Fibroblast of pulmonary artery (primary cell): ENCODE measurements at regions not wholly inside any gene's neighbourhood (a gene's known extent, or its start where the extent isn't known, plus 50 kb on each side); places are given as distances from the start of the nearest gene placed in this dataset.

ENCODE experiments used
- DNase-seq: peaks from one replicate; pipeline ENCODE4 v3.0.0-alpha.2; 2010; ENCODE audit warnings: low read depth
- H3K4me3 ChIP-seq: replicated peaks from 2 replicates; pipeline ENCODE4 v1.5.1; 2011; ENCODE audit warnings: low read depth, mild to moderate bottlenecking, control low read depth, low read length, moderate library complexity
- CTCF ChIP-seq: IDR thresholded peaks from 2 replicates; pipeline ENCODE4 v1.5.1; 2011; ENCODE audit warnings: mild to moderate bottlenecking, control low read depth, low read length, inconsistent platforms; ENCODE audit errors: missing control alignments

DNA sequence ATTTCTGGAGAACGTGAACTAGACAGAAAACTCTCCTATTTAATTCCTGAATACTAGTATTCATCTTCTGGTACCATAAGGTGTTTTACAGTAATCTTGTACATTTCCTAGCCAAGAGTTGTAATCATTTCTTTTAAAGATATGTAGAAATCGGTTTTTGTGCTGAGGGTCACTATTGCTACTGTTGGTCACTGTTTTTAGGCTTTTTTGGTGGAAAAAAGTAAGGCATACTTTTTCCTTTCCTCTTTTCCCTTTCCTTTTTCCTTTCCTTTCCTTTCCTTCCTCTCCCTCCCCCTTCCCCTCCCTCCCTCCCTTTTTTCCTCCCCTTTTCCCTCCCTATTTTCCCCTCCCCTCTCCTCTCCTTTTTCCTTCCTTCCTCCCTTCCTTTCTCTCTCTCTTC, 706.4 kb upstream of the GOT2 start:
- DNase-seq, result no peak
- H3K4me3 ChIP-seq, result no peak overlapping the region
- TF ChIP-seq CTCF, result no peak

DNA sequence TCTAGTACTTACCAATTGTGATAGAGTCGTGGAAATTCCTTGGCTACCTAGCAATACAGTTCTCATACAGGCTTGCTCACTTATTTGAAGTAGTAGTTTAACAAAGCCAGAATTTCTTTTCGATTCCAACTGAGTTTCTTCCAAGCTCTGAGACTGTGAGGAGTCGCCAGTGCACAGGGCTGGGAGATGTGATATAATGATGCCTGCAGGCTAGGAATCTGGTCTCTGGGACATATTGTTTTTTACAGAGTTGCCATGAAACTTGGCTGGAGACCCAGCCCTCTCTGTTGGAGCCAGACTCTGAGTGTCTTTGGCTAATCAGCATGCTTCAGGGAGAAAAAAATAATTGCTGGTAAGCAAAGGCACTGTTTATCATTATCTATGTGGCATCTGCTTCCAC, 698.8 kb upstream of the GOT2 start:
- DNase-seq, result no peak
- no peak for TF ChIP-seq CTCF
- H3K4me3 ChIP-seq, result no peak overlapping the region

- no peak for DNase-seq
- no peak overlapping the region for H3K4me3 ChIP-seq
- TF ChIP-seq CTCF, result no peak
These were observed 698.2 kb upstream of the GOT2 start for GRCh38 chr16:59432276-59432675.

DNA sequence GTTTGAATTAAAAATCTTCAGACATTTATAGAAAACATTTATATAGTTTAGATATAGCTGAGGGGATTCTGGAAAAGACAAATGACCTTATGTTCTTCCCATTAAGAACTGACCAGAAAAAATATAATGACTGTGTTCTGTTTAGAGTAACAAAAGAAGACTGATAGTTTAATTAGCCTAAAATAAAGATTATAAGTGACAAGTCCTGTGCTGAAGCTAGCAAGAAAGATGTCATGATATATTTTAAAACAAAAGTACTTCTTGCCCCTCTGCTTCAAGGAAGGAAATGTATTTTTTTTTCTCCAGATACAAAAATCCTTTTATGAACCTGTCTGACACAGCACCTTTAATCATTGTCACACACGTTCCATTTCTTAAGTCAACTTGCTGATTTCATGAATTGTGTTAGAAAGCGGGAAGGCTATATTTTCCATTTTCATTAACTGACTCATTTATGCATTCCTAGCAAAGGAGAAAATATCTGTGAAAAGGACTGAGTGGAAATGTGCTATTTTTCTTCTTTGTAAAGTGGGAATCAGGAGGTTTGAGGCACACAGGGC, 690.7 kb upstream of the GOT2 start:
- no peak overlapping the region for H3K4me3 ChIP-seq
- DNase-seq, result no peak
- no peak for TF ChIP-seq CTCF

DNA sequence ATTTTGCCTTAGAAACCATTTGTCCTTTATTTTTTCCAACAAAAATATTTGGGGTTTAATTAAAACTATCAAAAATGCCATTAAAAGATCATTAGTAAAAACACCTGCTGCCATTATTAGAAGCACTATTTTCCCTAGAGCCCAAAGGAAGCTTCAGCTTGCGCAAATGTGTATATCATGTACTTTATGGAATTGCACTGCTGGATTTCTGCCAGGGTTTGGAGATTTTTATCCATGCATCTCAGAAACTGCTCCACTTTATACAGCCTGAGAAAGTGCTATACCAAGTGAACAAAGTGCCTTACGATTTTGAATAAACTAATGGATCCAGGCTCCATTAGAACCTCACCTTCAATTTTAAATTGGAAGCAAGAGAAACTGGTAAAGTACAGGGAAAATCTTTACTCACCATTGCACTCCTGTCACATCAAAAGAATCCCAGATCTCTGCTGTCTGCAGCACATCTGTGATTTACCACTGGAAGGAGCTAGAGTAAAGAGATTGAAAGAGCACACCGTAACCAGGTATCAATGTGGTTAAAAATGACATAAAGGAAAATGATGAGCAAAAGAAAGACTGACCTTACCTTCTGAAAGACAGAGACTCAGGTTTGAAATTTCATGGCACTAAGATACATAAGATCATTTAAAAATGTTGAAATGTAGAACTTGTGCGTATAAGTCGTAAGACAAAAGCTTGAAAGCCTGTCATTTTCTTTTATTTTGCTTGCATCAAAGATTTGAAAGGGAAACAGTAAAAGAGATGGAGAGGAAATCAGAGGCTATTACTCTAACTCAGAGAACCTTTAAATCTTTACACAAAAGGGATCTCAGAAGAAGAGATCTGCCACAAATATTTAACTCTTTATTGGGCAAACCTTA, 678.1 kb upstream of the GOT2 start:
- TF ChIP-seq CTCF, result no peak
- DNase-seq, result no peak
- no peak overlapping the region for H3K4me3 ChIP-seq

GRCh38 chr16:59410451-59410850, 676.3 kb upstream of the GOT2 start:
- DNase-seq, result no peak
- H3K4me3 ChIP-seq, result no peak overlapping the region
- TF ChIP-seq CTCF, result no peak
